K562 (cell line): ENCODE measurements at regions not wholly inside any gene's neighbourhood (a gene's known extent, or its start where the extent isn't known, plus 50 kb on each side); places are given as distances from the start of the nearest gene placed in this dataset.

Experiments used
- ATAC-seq: fragments of 200-7000 bp; cut with Tn5 transposase; 3 replicates; pipeline ENCODE4 v1.9.1; 2020; ENCODE audit warnings: moderate library complexity
- BruUV-seq: library from RNA; stranded (reverse); fragments of 400-500 nt; replicated peaks from 2 replicates; lab custom pipeline; 2021; lab: Mats Ljungman, UMichigan
- CTCF ChIA-PET: fragments of 300-600 bp; formaldehyde crosslinking; extraction: SDS; loops from one replicate; lab custom pipeline; 2021; ENCODE audit warnings: low intra/inter-chr PET ratio; lab: Yijun Ruan, JAX
- POLR2A ChIA-PET: fragments of 300-600, 350-650 bp; sonication (Branson Sonifier 250); formaldehyde crosslinking; extraction: SDS; loops from one replicate; lab custom pipeline; 2021; ENCODE audit warnings: antibody characterized with exemption, inconsistent platforms; lab: Yijun Ruan, JAX
- DNase-seq, 4 experiments: peaks; one replicate each; pipeline versions ENCODE4 v3.0.0 to v3.0.0-alpha.2; 2011 to 2018; ENCODE audit warnings: low spot score in 3 of 4, mixed read lengths in 3 of 4; ENCODE audit errors: extremely low read depth in 1 of 4
- FAIRE-seq: peaks from 2 replicates; lab custom pipeline; 2011; peaks lifted over from hg19 to GRCh38; lab: Jason Lieb, UNC
- H2AFZ ChIP-seq: 2 replicates; pipeline ENCODE4 v1.6.0; 2011; ENCODE audit warnings: low read depth, low read length, control low read depth, inconsistent platforms
- H3K27ac ChIP-seq: fragments of 200-600 bp; 3 replicates; pipeline ENCODE4 v1.8.0; 2011; ENCODE audit warnings: low read depth, mild to moderate bottlenecking, control low read depth, inconsistent platforms, low read length, moderate library complexity, mixed read lengths; ENCODE audit errors: extremely low read depth
- H3K27me3 ChIP-seq, 2 experiments: fragments of 300-600 bp in 1 of 2; 2 replicates in 1 of 2; 3 replicates in 1 of 2; pipeline versions ENCODE4 v1.6.0 to v1.8.0; 2011; ENCODE audit warnings: inconsistent platforms in 2 of 2, low read length in 2 of 2, mild to moderate bottlenecking in 1 of 2, mixed read lengths in 1 of 2, moderate library complexity in 1 of 2; ENCODE audit not compliant: control insufficient read depth in 2 of 2, insufficient read depth in 2 of 2
- H3K36me3 ChIP-seq: fragments of 300-600 bp; 3 replicates; pipeline ENCODE4 v1.8.0; 2011; ENCODE audit warnings: mild to moderate bottlenecking, low read length, inconsistent platforms; ENCODE audit not compliant: control insufficient read depth, insufficient read depth
- H3K4me1 ChIP-seq, 2 experiments: fragments of 200-600 bp in 1 of 2; replicated peaks in 1 of 2; 2 replicates in 1 of 2; 3 replicates in 1 of 2; pipeline versions ENCODE4 v1.5.1 to v1.8.0; 2011; ENCODE audit warnings: inconsistent platforms in 2 of 2, low read length in 2 of 2, mild to moderate bottlenecking in 1 of 2, mixed read lengths in 1 of 2, moderate library complexity in 1 of 2; ENCODE audit not compliant: control insufficient read depth in 2 of 2, insufficient read depth in 2 of 2
- H3K4me2 ChIP-seq: 2 replicates; pipeline ENCODE4 v1.6.1; 2011; ENCODE audit warnings: low read length, control low read depth, inconsistent platforms, mixed read lengths; ENCODE audit not compliant: insufficient read depth
- H3K4me3 ChIP-seq: fragments of 200-600 bp; sonication (generic), shearing (Covaris generic); 2 replicates; pipeline ENCODE4 v1.5.1; 2016; ENCODE audit warnings: control low read depth, inconsistent platforms
- H3K79me2 ChIP-seq: fragments of 200-600 bp; 3 replicates; pipeline ENCODE4 v1.8.0; 2011; ENCODE audit warnings: low read length, inconsistent platforms; ENCODE audit not compliant: control insufficient read depth, insufficient read depth
- H3K9ac ChIP-seq, 2 experiments: 2 replicates each; pipeline versions ENCODE4 v1.6.0 to v1.6.1; 2011; ENCODE audit warnings: low read depth in 2 of 2, low read length in 2 of 2, control low read depth in 1 of 2, inconsistent platforms in 1 of 2, mild to moderate bottlenecking in 1 of 2, mixed read lengths in 1 of 2; ENCODE audit not compliant: insufficient read depth in 1 of 2
- H3K9me1 ChIP-seq: one replicate; pipeline ENCODE4 v1.6.0; 2011; ENCODE audit warnings: inconsistent platforms, mild to moderate bottlenecking, low read length, moderate library complexity; ENCODE audit not compliant: control insufficient read depth, insufficient read depth
- H3K9me3 ChIP-seq: replicated peaks from 2 replicates; pipeline ENCODE4 v1.5.1; 2011; ENCODE audit warnings: low read depth, low read length, inconsistent platforms; ENCODE audit not compliant: control insufficient read depth, insufficient read depth
- H4K20me1 ChIP-seq: replicated peaks from 2 replicates; pipeline ENCODE4 v1.6.1; 2011; ENCODE audit warnings: low read length, inconsistent platforms, mixed read lengths; ENCODE audit not compliant: control insufficient read depth, insufficient read depth
- CGGBP1 ChIP-seq: fragments of 250-450 bp; sonication (Bioruptor Pico); IDR thresholded peaks from 2 replicates; pipeline ENCODE4 v1.9.0; 2021; ENCODE audit warnings: mild to moderate bottlenecking
- DEAF1 ChIP-seq: fragments of 450-650 bp; formaldehyde crosslinking; IDR thresholded peaks from 2 replicates; pipeline ENCODE4 v1.4.0; 2020; ENCODE audit warnings: mild to moderate bottlenecking, moderate library complexity
- ETV1 ChIP-seq: fragments of 450-650 bp; conservative IDR thresholded peaks from 2 replicates; pipeline ENCODE4 v1.6.1; 2016; ENCODE audit warnings: missing genetic modification characterization, control low read depth, low read depth, missing compliant biosample characterization
- FIP1L1 ChIP-seq: fragments of 200-400 bp; formaldehyde crosslinking; IDR thresholded peaks from 2 replicates; pipeline ENCODE4 v1.6.1; 2018; ENCODE audit warnings: mild to moderate bottlenecking, low read depth, low read length; ENCODE audit not compliant: poor library complexity, severe bottlenecking
- HLTF ChIP-seq: fragments of 450-650 bp; IDR thresholded peaks from 2 replicates; pipeline ENCODE4 v1.6.1; 2016
- HSF4 ChIP-seq: fragments of 250-450 bp; sonication (Bioruptor Pico); IDR thresholded peaks from 2 replicates; pipeline ENCODE4 v2.1.2; 2022; ENCODE audit warnings: mild to moderate bottlenecking, moderate library complexity, borderline replicate concordance
- KAT2B ChIP-seq: IDR thresholded peaks from one replicate; pipeline ENCODE4 v1.6.1; 2012; ENCODE audit warnings: low read depth, mild to moderate bottlenecking, control low read depth, inconsistent platforms, low read length, moderate library complexity
- NCOR1 ChIP-seq: fragments of 450-650 bp; IDR thresholded peaks from 2 replicates; pipeline ENCODE4 v1.6.1; 2016; ENCODE audit warnings: mild to moderate bottlenecking, moderate library complexity
- RAD21 ChIP-seq, 2 experiments: fragments of 250-450 bp in 1 of 2; fragments of 450-650 bp in 1 of 2; sonication (Bioruptor Pico) in 1 of 2; formaldehyde crosslinking in 1 of 2; IDR thresholded peaks in 1 of 2; conservative IDR thresholded peaks in 1 of 2; 2 replicates each; pipeline versions ENCODE4 v1.4.0 to v1.8.0; 2020 to 2022; ENCODE audit warnings: mild to moderate bottlenecking in 2 of 2, moderate library complexity in 1 of 2
- SIX5 ChIP-seq, 2 experiments: IDR thresholded peaks; 2 replicates each; pipeline ENCODE4 v1.6.1; 2011; ENCODE audit warnings: low read length in 2 of 2, borderline replicate concordance in 1 of 2, low read depth in 1 of 2, mild to moderate bottlenecking in 1 of 2, moderate library complexity in 1 of 2; ENCODE audit not compliant: insufficient read depth in 1 of 2
- STAG1 ChIP-seq: sonication (generic); formaldehyde crosslinking; IDR thresholded peaks from 2 replicates; pipeline ENCODE4 v1.5.0; 2020; ENCODE audit warnings: missing genetic modification reagents, borderline replicate concordance
- ZFP30 ChIP-seq: fragments of 250-450 bp; sonication (Bioruptor Pico); IDR thresholded peaks from 2 replicates; pipeline ENCODE4 v1.8.0; 2022; ENCODE audit warnings: moderate library complexity, mild to moderate bottlenecking, inconsistent platforms, borderline replicate concordance
- ZNF644 ChIP-seq: fragments of 200-800 bp; sonication (Bioruptor generic); IDR thresholded peaks from 2 replicates; pipeline ENCODE4 v1.6.1; 2016; ENCODE audit warnings: low read depth, missing genetic modification characterization, missing compliant biosample characterization
- WGBS: fragments of 100-300 bp; shearing (Covaris generic); methylation state at CpG from one replicate; pipeline ENCODE4 v1.1.6; 2016; ENCODE audit warnings: low coverage, mixed read lengths; ENCODE audit not compliant: insufficient coverage; ENCODE audit errors: missing lambda C conversion rate; 5-methylcytosine and 5-hydroxymethylcytosine counted together
- in situ Hi-C: fragments of 300-500 bp; cut with MboI; formaldehyde crosslinking; loops from 4 replicates; pipeline ENCODE4 v1.15.0; 2018; ENCODE audit warnings: inconsistent platforms, mixed read lengths
- intact Hi-C: fragments of 100-400 bp; cut with micrococcal nuclease; formaldehyde crosslinking; loops from 2 replicates; pipeline ENCODE4 v1.14.2; 2022

GRCh38 chr10:35881320-35881719 is 239.2 kb upstream of the FZD8 start:
- ChIA-PET POLR2A (no interaction called here), CTCF (no interaction called here)
- Histone ChIP-seq H3K9me1 (no peaks in the 10 kb centered on the region), H3K4me3 (no peak overlapping the region), H3K79me2 (no peaks in the 10 kb centered on the region), H4K20me1 (no peaks in the 10 kb centered on the region), H3K27me3 (no peaks in the 10 kb centered on the region; a peak in 1 of 5 replicates), H3K4me2 (no peak overlapping the region), H3K27ac (no peak overlapping the region), H3K36me3 (no peaks in the 10 kb centered on the region), H3K9me3 (no peaks in the 10 kb centered on the region), H3K4me1 (peaks cover 0 to 4% of the 10 kb centered on the region in 2 experiments; a peak in 1 of 5 replicates), H2AFZ (no peak overlapping the region), H3K9ac (no peak overlapping the region)
- intact Hi-C loops, result no loop called here
- TF ChIP-seq DEAF1 (CRISPR knock-in tag) (no peak), HSF4 (CRISPR knock-in tag) (no peak)
- DNase-seq, result no peak
- in situ Hi-C loops, result no loop called here
- no peak for FAIRE-seq
- ATAC-seq, result no peak
- WGBS, result 0% methylated on average over 2 of the region's 2 CpGs
- BruUV-seq, result no TSS peak

- CTCF ChIA-PET, result no interaction called here
- BruUV-seq, result no TSS peak
- FAIRE-seq, result no peak
- no peak for TF ChIP-seq HLTF
- TF ChIP-seq SIX5 (IDR thresholded peaks at IDR 0.05; ENCODE audit: borderline replicate concordance in 1 of 2, insufficient read depth in 1 of 2, low read depth in 1 of 2, low read length in 2 of 2), result no peak
- TF ChIP-seq ETV1 (tag), result no peak
- no peak for TF ChIP-seq KAT2B
- TF ChIP-seq ZFP30 (CRISPR knock-in tag), result no peak
- no peak for TF ChIP-seq RAD21 (CRISPR knock-in tag; conservative IDR thresholded peaks at IDR 0.05 in 1 of 2, IDR thresholded peaks at IDR 0.05 in 1 of 2)
- no peak for TF ChIP-seq FIP1L1
- TF ChIP-seq NCOR1, result no peak
- no peak for TF ChIP-seq ZNF644 (tag)
- TF ChIP-seq CGGBP1 (CRISPR knock-in tag), result no peak
- no peak for TF ChIP-seq STAG1 (CRISPR knock-in tag)
These were observed 234.2 kb upstream of the FZD8 start for GRCh38 chr10:35876248-35876647.

More at GRCh38 chr10:35876248-35876647, 234.2 kb upstream of the FZD8 start:
- Histone ChIP-seq H3K4me3 (no peak overlapping the region), H3K9me1 (no peaks in the 10 kb centered on the region), H4K20me1 (no peaks in the 10 kb centered on the region), H3K4me1 (no peaks in the 10 kb centered on the region), H3K9ac (no peak overlapping the region), H3K36me3 (no peaks in the 10 kb centered on the region), H3K27me3 (no peaks in the 10 kb centered on the region), H3K27ac (no peak overlapping the region), H3K79me2 (no peaks in the 10 kb centered on the region), H3K9me3 (no peaks in the 10 kb centered on the region), H3K4me2 (no peak overlapping the region), H2AFZ (no peak overlapping the region)
- in situ Hi-C loops, result no loop called here
- 0% methylated on average over 4 of the region's 4 CpGs for WGBS
- no peak for ATAC-seq
- intact Hi-C loops, result no loop called here
- no peak for DNase-seq
- POLR2A ChIA-PET, result no interaction called here
